Left ventricle myocardium inferior (tissue), 1 donor: ENCODE measurements at regions not wholly inside any gene's neighbourhood (a gene's known extent, or its start where the extent isn't known, plus 50 kb on each side); places are given as distances from the start of the nearest gene placed in this dataset.
A peak's percentile ranks its signal among the peaks of the same experiment; 100 is the strongest.
"Not testable (repeated sequence)": the region's sequence is repeated elsewhere in the genome, so short reads cannot be mapped to it uniquely, and the experiment has no call there.

Experiments used
- DNase-seq: peaks from one replicate; pipeline ENCODE4 v3.0.0-alpha.2; 2020
- H3K27ac ChIP-seq: fragments of 200-600 bp; replicated peaks from 2 replicates; pipeline ENCODE4 v1.8.0; 2021
- H3K27me3 ChIP-seq: fragments of 200-600 bp; 2 replicates; pipeline ENCODE4 v1.8.0; 2021; ENCODE audit warnings: low read depth
- H3K36me3 ChIP-seq: fragments of 200-600 bp; 2 replicates; pipeline ENCODE4 v1.8.0; 2021
- H3K4me1 ChIP-seq: fragments of 200-600 bp; 2 replicates; pipeline ENCODE4 v1.8.0; 2021
- H3K4me3 ChIP-seq: fragments of 200-600 bp; 2 replicates; pipeline ENCODE4 v1.8.0; 2021; ENCODE audit warnings: mild to moderate bottlenecking, moderate library complexity
- H3K9me3 ChIP-seq: fragments of 200-600 bp; replicated peaks from 2 replicates; pipeline ENCODE4 v1.8.0; 2021
- CTCF ChIP-seq: fragments of 200-600 bp; IDR thresholded peaks from 2 replicates; pipeline ENCODE4 v1.8.0; 2021; ENCODE audit warnings: antibody characterized with exemption, mild to moderate bottlenecking, borderline replicate concordance
- intact Hi-C: fragments of 100-400 bp; cut with micrococcal nuclease; formaldehyde crosslinking; loops from one replicate; pipeline ENCODE4 v1.11.0; 2022
- donor health status: DM: no; HTN: yes; CAD: no; lungs with severe emphysema.

GRCh38 chr4:12439633-12440305, 1011.1 kb upstream of the HS3ST1 start:
- intact Hi-C loops = no loop called here
- Histone ChIP-seq H3K36me3 (no peaks in the 10 kb centered on the region), H3K4me3 (no peak overlapping the region), H3K27me3 (no peaks in the 10 kb centered on the region), H3K4me1 (no peaks in the 10 kb centered on the region), H3K27ac (no peak overlapping the region), H3K9me3 (no peaks in the 10 kb centered on the region)
- TF ChIP-seq CTCF = no peak
- DNase-seq = no peak

GRCh38 chr4:12431259-12431658, 1002.6 kb upstream of the HS3ST1 start:
- H3K4me1 ChIP-seq, DNase-seq, H3K4me3 ChIP-seq, H3K27ac ChIP-seq, H3K27me3 ChIP-seq, H3K9me3 ChIP-seq, H3K36me3 ChIP-seq, intact Hi-C loops: not testable (repeated sequence)

- H3K27ac ChIP-seq = no peak overlapping the region
- no peak for TF ChIP-seq CTCF
- no peaks in the 10 kb centered on the region for H3K36me3 ChIP-seq
- DNase-seq = no peak
- intact Hi-C loops = no loop called here
- H3K9me3 ChIP-seq = no peaks in the 10 kb centered on the region
- H3K4me1 ChIP-seq = no peaks in the 10 kb centered on the region
- no peak overlapping the region for H3K4me3 ChIP-seq
- H3K27me3 ChIP-seq = no peaks in the 10 kb centered on the region
Observed at GRCh38 chr4:12421364-12421763, 992.7 kb upstream of the HS3ST1 start.

- Histone ChIP-seq H3K27me3 (no peaks in the 10 kb centered on the region), H3K4me3 (no peak overlapping the region), H3K4me1 (peaks cover 9% of the 10 kb centered on the region), H3K9me3 (no peaks in the 10 kb centered on the region), H3K36me3 (no peaks in the 10 kb centered on the region), H3K27ac (no peak overlapping the region)
- no peak for DNase-seq
- TF ChIP-seq CTCF = no peak
- intact Hi-C loops = no loop called here
Observed at GRCh38 chr4:12416755-12417154, 988.1 kb upstream of the HS3ST1 start.

GRCh38 chr4:12414181-12414812, 985.6 kb upstream of the HS3ST1 start:
- H3K27me3 ChIP-seq = no peaks in the 10 kb centered on the region
- no peaks in the 10 kb centered on the region for H3K36me3 ChIP-seq
- no peak for TF ChIP-seq CTCF
- DNase-seq = no peak
- intact Hi-C loops = no loop called here
- H3K4me3 ChIP-seq = no peak overlapping the region
- peaks cover 9% of the 10 kb centered on the region for H3K4me1 ChIP-seq
- no peaks in the 10 kb centered on the region for H3K9me3 ChIP-seq
- peak overlapping the region; percentile 31 for H3K27ac ChIP-seq

GRCh38 chr4:12411072-12411471, 982.4 kb upstream of the HS3ST1 start:
- Histone ChIP-seq H3K9me3 (no peaks in the 10 kb centered on the region), H3K4me3 (no peak overlapping the region), H3K27me3 (no peaks in the 10 kb centered on the region), H3K36me3 (no peaks in the 10 kb centered on the region), H3K4me1 (peaks cover 9% of the 10 kb centered on the region), H3K27ac (no peak overlapping the region)
- intact Hi-C loops = no loop called here
- no peak for TF ChIP-seq CTCF
- DNase-seq = no peak
